ENCODE measurements at regions not wholly inside any gene's neighbourhood (a gene's known extent, or its start where the extent isn't known, plus 50 kb on each side); places are given as distances from the start of the nearest gene placed in this dataset.

DNA sequence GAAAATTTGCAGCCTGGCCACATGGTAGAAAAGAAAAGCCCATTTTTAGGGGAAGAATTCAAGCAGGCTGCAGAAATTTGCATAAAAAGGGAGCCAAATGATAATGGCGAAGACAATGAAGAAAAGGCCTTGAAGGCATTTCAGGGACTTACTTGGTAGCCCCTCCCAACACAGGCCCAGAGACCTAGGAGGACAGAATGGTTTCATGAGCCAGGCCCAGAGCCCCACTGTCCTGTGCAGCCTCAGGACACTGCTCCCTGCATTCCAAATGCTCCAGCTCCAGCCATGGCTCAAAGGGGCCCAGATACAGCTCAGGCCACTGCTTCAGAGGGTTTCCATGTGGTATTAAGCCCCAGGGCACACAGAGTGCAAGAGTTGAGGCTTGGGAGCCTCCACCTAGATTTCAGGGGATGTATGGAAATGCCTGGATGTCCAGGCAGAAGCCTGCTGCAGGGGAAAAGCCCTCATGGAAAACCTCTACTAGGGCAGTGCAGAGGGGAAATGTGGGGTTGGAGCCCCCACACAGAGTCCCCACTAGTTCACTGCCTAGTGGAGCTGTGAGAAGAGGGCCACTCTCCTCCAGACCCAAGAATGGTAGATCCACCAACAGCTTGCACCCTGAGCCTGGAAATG is 271.7 kb upstream of the KLF3 start:
- 86% methylated on average over 1 of the region's 1 CpG for WGBS (ENCODE audit: insufficient coverage, low coverage, missing lambda C conversion rate)
- H3K4me2 ChIP-seq (ENCODE audit: insufficient read depth, low read length) = no peak overlapping the region
- in situ Hi-C loops (cut with MboI) = no loop called here
- TF ChIP-seq, protein P1, sequence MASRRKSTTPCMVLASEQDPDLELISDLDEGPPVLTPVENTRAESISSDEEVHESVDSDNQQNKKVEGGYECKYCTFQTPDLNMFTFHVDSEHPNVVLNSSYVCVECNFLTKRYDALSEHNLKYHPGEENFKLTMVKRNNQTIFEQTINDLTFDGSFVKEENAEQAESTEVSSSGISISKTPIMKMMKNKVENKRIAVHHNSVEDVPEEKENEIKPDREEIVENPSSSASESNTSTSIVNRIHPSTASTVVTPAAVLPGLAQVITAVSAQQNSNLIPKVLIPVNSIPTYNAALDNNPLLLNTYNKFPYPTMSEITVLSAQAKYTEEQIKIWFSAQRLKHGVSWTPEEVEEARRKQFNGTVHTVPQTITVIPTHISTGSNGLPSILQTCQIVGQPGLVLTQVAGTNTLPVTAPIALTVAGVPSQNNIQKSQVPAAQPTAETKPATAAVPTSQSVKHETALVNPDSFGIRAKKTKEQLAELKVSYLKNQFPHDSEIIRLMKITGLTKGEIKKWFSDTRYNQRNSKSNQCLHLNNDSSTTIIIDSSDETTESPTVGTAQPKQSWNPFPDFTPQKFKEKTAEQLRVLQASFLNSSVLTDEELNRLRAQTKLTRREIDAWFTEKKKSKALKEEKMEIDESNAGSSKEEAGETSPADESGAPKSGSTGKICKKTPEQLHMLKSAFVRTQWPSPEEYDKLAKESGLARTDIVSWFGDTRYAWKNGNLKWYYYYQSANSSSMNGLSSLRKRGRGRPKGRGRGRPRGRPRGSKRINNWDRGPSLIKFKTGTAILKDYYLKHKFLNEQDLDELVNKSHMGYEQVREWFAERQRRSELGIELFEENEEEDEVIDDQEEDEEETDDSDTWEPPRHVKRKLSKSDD (conservative IDR thresholded peaks at IDR 0.05; ENCODE audit: low read length) = no peak
- TF ChIP-seq, protein P2, sequence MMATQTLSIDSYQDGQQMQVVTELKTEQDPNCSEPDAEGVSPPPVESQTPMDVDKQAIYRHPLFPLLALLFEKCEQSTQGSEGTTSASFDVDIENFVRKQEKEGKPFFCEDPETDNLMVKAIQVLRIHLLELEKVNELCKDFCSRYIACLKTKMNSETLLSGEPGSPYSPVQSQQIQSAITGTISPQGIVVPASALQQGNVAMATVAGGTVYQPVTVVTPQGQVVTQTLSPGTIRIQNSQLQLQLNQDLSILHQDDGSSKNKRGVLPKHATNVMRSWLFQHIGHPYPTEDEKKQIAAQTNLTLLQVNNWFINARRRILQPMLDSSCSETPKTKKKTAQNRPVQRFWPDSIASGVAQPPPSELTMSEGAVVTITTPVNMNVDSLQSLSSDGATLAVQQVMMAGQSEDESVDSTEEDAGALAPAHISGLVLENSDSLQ (IDR thresholded peaks at IDR 0.05) = no peak
- TF ChIP-seq, protein P3, sequence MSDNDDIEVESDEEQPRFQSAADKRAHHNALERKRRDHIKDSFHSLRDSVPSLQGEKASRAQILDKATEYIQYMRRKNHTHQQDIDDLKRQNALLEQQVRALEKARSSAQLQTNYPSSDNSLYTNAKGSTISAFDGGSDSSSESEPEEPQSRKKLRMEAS (CRISPR knock-in tag; IDR thresholded peaks at IDR 0.05) = no peak
- TF ChIP-seq, protein P4, sequence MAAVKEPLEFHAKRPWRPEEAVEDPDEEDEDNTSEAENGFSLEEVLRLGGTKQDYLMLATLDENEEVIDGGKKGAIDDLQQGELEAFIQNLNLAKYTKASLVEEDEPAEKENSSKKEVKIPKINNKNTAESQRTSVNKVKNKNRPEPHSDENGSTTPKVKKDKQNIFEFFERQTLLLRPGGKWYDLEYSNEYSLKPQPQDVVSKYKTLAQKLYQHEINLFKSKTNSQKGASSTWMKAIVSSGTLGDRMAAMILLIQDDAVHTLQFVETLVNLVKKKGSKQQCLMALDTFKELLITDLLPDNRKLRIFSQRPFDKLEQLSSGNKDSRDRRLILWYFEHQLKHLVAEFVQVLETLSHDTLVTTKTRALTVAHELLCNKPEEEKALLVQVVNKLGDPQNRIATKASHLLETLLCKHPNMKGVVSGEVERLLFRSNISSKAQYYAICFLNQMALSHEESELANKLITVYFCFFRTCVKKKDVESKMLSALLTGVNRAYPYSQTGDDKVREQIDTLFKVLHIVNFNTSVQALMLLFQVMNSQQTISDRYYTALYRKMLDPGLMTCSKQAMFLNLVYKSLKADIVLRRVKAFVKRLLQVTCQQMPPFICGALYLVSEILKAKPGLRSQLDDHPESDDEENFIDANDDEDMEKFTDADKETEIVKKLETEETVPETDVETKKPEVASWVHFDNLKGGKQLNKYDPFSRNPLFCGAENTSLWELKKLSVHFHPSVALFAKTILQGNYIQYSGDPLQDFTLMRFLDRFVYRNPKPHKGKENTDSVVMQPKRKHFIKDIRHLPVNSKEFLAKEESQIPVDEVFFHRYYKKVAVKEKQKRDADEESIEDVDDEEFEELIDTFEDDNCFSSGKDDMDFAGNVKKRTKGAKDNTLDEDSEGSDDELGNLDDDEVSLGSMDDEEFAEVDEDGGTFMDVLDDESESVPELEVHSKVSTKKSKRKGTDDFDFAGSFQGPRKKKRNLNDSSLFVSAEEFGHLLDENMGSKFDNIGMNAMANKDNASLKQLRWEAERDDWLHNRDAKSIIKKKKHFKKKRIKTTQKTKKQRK (IDR thresholded peaks at IDR 0.05; ENCODE audit: borderline replicate concordance, low read depth, low read length) = 0 out of 2 replicates have a peak, but pooled peaks have one; percentile 32
- TF ChIP-seq, protein P5, sequence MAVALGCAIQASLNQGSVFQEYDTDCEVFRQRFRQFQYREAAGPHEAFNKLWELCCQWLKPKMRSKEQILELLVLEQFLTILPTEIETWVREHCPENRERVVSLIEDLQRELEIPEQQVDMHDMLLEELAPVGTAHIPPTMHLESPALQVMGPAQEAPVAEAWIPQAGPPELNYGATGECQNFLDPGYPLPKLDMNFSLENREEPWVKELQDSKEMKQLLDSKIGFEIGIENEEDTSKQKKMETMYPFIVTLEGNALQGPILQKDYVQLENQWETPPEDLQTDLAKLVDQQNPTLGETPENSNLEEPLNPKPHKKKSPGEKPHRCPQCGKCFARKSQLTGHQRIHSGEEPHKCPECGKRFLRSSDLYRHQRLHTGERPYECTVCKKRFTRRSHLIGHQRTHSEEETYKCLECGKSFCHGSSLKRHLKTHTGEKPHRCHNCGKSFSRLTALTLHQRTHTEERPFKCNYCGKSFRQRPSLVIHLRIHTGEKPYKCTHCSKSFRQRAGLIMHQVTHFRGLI (CRISPR knock-in tag; IDR thresholded peaks at IDR 0.05) = no peak
- TF ChIP-seq CBX5 (IDR thresholded peaks at IDR 0.05; ENCODE audit: borderline replicate concordance, low read depth) (0 out of 2 replicates have a peak, but pooled peaks have one; percentile 46), HMBOX1 (IDR thresholded peaks at IDR 0.05) (no peak), TRIM28 (IDR thresholded peaks at IDR 0.05) (peak; percentile 83; the same call in 1 of the 2 replicates), SETDB1 (IDR thresholded peaks at IDR 0.05; ENCODE audit: low read length) (no peak), SNIP1 (IDR thresholded peaks at IDR 0.05; ENCODE audit: low read depth) (no peak), ZFP36 (IDR thresholded peaks at IDR 0.05; ENCODE audit: low read depth, low read length, partially characterized antibody) (peak; percentile 77)

More for the DNA sequence above, 271.7 kb upstream of the KLF3 start:
- CTCF ChIA-PET (ENCODE audit: low intra/inter-chr PET ratio) = no interaction called here
- intact Hi-C loops (cut with micrococcal nuclease) = no loop called here
- Histone ChIP-seq H3K9me1 (ENCODE audit: control insufficient read depth, insufficient read depth, low read length) (no peaks in the 10 kb centered on the region), H2AFZ (ENCODE audit: low read depth, low read length) (no peak overlapping the region), H4K20me1 (replicated peaks; ENCODE audit: control insufficient read depth, insufficient read depth, low read length) (no peaks in the 10 kb centered on the region), H3K79me2 (ENCODE audit: control insufficient read depth, insufficient read depth, low read length) (no peaks in the 10 kb centered on the region), H3K4me3 (no peak overlapping the region), H3K27me3 (ENCODE audit: control insufficient read depth in 2 of 2, insufficient read depth in 2 of 2, low read length in 2 of 2) (no peaks in the 10 kb centered on the region), H3K9ac (ENCODE audit: insufficient read depth in 1 of 2, low read depth in 2 of 2, low read length in 2 of 2) (no peak overlapping the region), H3K4me1 (replicated peaks in 1 of 2; ENCODE audit: control insufficient read depth in 2 of 2, insufficient read depth in 2 of 2, low read length in 2 of 2) (peaks cover 0 to 7% of the 10 kb centered on the region in 2 experiments; a peak in 3 of 5 replicates), H3K36me3 (ENCODE audit: control insufficient read depth, insufficient read depth, low read length) (no peaks in the 10 kb centered on the region), H3K27ac (ENCODE audit: extremely low read depth, low read depth, low read length) (no peak overlapping the region), H3K9me3 (replicated peaks; ENCODE audit: control insufficient read depth, insufficient read depth, low read depth, low read length) (peaks cover 22% of the 10 kb centered on the region)
- BruUV-seq (replicated peaks) = no TSS peak
- POLR2A ChIA-PET = no interaction called here
- DNase-seq (ENCODE audit: extremely low read depth in 1 of 4, low spot score in 3 of 4) (no peak), ATAC-seq (no peak), FAIRE-seq (no peak)

All from K562 (cell line).